ENCODE measurements at regions not wholly inside any gene's neighbourhood (a gene's known extent, or its start where the extent isn't known, plus 50 kb on each side); places are given as distances from the start of the nearest gene placed in this dataset.
"Not testable (repeated sequence)": the region's sequence is repeated elsewhere in the genome, so short reads cannot be mapped to it uniquely, and the experiment has no call there.

DNA sequence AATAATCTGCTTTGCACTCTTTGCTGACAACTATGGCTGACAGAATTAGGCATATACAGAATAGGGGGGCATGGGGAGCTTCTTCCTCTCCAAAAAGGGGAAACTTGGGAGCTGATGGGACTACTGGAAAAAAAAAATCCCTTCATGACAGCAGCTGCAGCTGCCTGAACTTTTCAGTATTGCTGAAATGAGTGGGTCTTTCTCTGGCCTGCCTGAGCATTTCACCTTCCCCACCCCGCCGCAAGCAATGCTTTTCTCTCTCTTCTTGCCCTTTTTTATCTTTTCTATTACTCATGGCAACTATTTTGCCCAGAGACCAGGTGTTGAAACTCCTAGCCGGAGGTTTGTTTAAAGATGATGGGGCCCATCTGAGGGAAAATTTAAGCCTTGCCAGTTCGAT lies 244.9 kb downstream of the SEMA3D start:
- TF ChIP-seq ELF4 (IDR thresholded peaks at IDR 0.05) (no peak), SP1 (IDR thresholded peaks at IDR 0.05) (no peak), ZNF384 (IDR thresholded peaks at IDR 0.05) (no peak), FOXK2 (IDR thresholded peaks at IDR 0.05) (no peak), TARDBP (IDR thresholded peaks at IDR 0.05) (no peak), SUZ12 (IDR thresholded peaks at IDR 0.05) (no peak), ARNT (IDR thresholded peaks at IDR 0.05) (no peak), BHLHE40 (IDR thresholded peaks at IDR 0.05; ENCODE audit: borderline replicate concordance) (no peak), L3MBTL2 (conservative IDR thresholded peaks at IDR 0.05) (no peak), LEF1 (IDR thresholded peaks at IDR 0.05; ENCODE audit: borderline replicate concordance) (no peak), FOXM1 (IDR thresholded peaks at IDR 0.05; ENCODE audit: borderline replicate concordance) (no peak)
- TF ChIP-seq, protein P1, sequence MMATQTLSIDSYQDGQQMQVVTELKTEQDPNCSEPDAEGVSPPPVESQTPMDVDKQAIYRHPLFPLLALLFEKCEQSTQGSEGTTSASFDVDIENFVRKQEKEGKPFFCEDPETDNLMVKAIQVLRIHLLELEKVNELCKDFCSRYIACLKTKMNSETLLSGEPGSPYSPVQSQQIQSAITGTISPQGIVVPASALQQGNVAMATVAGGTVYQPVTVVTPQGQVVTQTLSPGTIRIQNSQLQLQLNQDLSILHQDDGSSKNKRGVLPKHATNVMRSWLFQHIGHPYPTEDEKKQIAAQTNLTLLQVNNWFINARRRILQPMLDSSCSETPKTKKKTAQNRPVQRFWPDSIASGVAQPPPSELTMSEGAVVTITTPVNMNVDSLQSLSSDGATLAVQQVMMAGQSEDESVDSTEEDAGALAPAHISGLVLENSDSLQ (IDR thresholded peaks at IDR 0.05), result no peak
- no peak for DNase-seq (ENCODE audit: extremely low spot score)
- ChIA-PET POLR2A (no interaction called here), CTCF (no interaction called here)

DNA sequence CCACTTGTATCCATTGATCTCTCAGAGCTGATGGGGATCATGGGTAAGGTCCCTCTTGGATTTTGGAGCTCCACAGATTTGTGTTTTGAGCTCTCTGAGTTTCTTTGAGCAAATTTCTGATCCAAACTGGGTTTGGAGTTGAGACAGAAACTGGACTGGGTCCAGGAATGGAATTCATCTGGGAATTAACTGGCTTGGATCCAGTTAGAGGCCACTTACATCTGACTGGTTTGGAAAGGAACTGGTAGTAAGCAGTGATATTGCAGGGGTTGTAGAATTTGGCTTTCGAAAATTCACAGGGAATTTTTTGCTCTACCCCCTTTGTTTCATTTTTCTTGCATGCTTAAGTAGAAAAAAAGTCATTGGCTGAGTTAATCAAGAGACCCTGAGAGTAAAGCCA lies 245.6 kb downstream of the SEMA3D start:
- TF ChIP-seq TARDBP (IDR thresholded peaks at IDR 0.05), result no peak
- TF ChIP-seq FOXA1 (IDR thresholded peaks at IDR 0.05), result no peak
- no peak for TF ChIP-seq ARNT (IDR thresholded peaks at IDR 0.05)
- TF ChIP-seq SUZ12 (IDR thresholded peaks at IDR 0.05), result no peak
- no peak for TF ChIP-seq ELF4 (IDR thresholded peaks at IDR 0.05)
- no peak for TF ChIP-seq FOXK2 (IDR thresholded peaks at IDR 0.05)
- no peak for TF ChIP-seq SP1 (IDR thresholded peaks at IDR 0.05)
- TF ChIP-seq L3MBTL2 (conservative IDR thresholded peaks at IDR 0.05), result no peak
- TF ChIP-seq FOXM1 (IDR thresholded peaks at IDR 0.05; ENCODE audit: borderline replicate concordance), result no peak
- TF ChIP-seq, protein P1 (IDR thresholded peaks at IDR 0.05), result no peak
- TF ChIP-seq NFRKB (IDR thresholded peaks at IDR 0.05), result no peak
- TF ChIP-seq LEF1 (IDR thresholded peaks at IDR 0.05; ENCODE audit: borderline replicate concordance), result no peak
- no peak for TF ChIP-seq CTBP1 (IDR thresholded peaks at IDR 0.05; ENCODE audit: borderline replicate concordance)
- TF ChIP-seq BHLHE40 (IDR thresholded peaks at IDR 0.05; ENCODE audit: borderline replicate concordance), result no peak
- TF ChIP-seq ZNF384 (IDR thresholded peaks at IDR 0.05), result no peak
- TF ChIP-seq HDGF (IDR thresholded peaks at IDR 0.05; ENCODE audit: borderline replicate concordance), result no peak
- DNase-seq (ENCODE audit: extremely low spot score), result no peak
- CTCF ChIA-PET, result no interaction called here
- POLR2A ChIA-PET, result no interaction called here

- no peak for TF ChIP-seq FOXM1 (IDR thresholded peaks at IDR 0.05; ENCODE audit: borderline replicate concordance)
- TF ChIP-seq ZNF384 (IDR thresholded peaks at IDR 0.05), result no peak
- no peak for TF ChIP-seq HDGF (IDR thresholded peaks at IDR 0.05; ENCODE audit: borderline replicate concordance)
- DNase-seq (ENCODE audit: extremely low spot score), result no peak
- POLR2A ChIA-PET, result no interaction called here
- CTCF ChIA-PET, result no interaction called here
These were observed 247.0 kb downstream of the SEMA3D start for GRCh38 chr7:84939888-84940287.

DNA sequence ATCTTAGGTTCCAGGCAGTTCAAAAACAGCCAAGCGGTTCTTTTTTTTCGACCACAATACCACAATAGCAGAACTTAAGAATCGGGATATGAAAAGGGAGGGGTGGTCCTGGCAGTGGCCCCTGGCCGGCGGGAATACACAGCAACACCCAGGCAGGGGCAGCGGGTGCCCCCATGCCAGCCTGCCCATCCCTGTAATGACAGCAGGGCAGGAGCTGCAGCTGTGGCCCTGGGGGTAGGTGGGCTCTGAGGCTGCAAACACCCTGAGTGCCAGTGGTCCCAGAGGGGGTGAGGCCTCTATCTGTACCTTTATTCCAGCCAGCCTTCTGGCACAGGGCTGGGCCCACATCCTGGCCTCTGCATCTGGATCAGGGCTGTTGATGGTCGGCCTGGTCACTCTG lies 247.4 kb downstream of the SEMA3D start:
- TF ChIP-seq SP1 (IDR thresholded peaks at IDR 0.05), result no peak
- no peak for DNase-seq (ENCODE audit: extremely low spot score)
- ChIA-PET CTCF (no interaction called here), POLR2A (no interaction called here)

DNA sequence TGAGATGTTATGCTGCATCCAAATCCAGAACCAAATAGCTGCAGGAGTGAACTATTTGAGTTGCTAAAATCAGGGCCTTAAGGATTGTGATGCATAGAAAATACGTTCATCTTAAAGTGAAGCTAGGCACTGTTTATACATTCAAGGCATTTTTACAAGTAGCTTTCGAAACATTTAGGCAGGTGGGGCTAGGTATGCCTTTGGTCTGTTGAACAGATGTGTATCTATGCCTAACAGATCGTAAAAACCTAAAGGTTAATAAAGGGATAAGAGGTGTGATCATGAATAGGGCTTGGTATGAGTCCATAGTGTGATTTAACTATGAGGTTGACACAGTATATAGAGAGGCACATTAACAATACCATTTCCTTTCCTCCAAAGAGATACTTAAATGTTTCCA lies 262.5 kb downstream of the SEMA3D start:
- TF ChIP-seq LEF1 (IDR thresholded peaks at IDR 0.05; ENCODE audit: borderline replicate concordance) (no peak), L3MBTL2 (conservative IDR thresholded peaks at IDR 0.05) (no peak), HDGF (IDR thresholded peaks at IDR 0.05; ENCODE audit: borderline replicate concordance) (no peak), FOXK2 (IDR thresholded peaks at IDR 0.05) (no peak), ZNF384 (IDR thresholded peaks at IDR 0.05) (no peak), TARDBP (IDR thresholded peaks at IDR 0.05) (no peak), FOXA1 (IDR thresholded peaks at IDR 0.05) (no peak), BHLHE40 (IDR thresholded peaks at IDR 0.05; ENCODE audit: borderline replicate concordance) (no peak), SUZ12 (IDR thresholded peaks at IDR 0.05) (no peak), CTBP1 (IDR thresholded peaks at IDR 0.05; ENCODE audit: borderline replicate concordance) (no peak), SP1 (IDR thresholded peaks at IDR 0.05) (no peak)
- TF ChIP-seq, protein P1 (IDR thresholded peaks at IDR 0.05), result no peak
- CTCF ChIA-PET, result no interaction called here
- DNase-seq (ENCODE audit: extremely low spot score), result no peak
- POLR2A ChIA-PET, result no interaction called here

- TF ChIP-seq CTBP1 (IDR thresholded peaks at IDR 0.05; ENCODE audit: borderline replicate concordance), result no peak
- CTCF ChIA-PET, result no interaction called here
- DNase-seq (ENCODE audit: extremely low spot score), result no peak
- POLR2A ChIA-PET, result no interaction called here
These were observed 263.5 kb downstream of the SEMA3D start for GRCh38 chr7:84923348-84923747.

DNA sequence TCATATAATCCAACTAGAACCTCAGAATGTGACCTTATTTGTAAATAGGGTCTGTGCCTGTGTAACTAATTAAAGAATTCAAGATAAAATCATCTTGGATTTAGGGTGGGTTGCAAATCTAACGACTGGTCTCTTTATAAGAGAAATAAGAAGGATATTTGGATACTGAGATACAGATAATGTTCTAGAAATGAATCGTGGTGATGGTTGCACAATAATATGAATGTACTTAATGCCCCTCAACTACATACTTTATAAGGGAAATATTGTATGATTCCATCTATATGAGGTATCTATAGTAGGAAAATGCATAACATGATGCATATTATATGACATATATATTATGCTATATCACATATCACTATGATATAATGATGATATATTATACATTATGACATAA lies 265.7 kb downstream of the SEMA3D start:
- ChIA-PET POLR2A (no interaction called here), CTCF (no interaction called here)
- no peak for DNase-seq (ENCODE audit: extremely low spot score)
- TF ChIP-seq BHLHE40 (IDR thresholded peaks at IDR 0.05; ENCODE audit: borderline replicate concordance), result no peak
- no peak for TF ChIP-seq HDGF (IDR thresholded peaks at IDR 0.05; ENCODE audit: borderline replicate concordance)
- no peak for TF ChIP-seq LEF1 (IDR thresholded peaks at IDR 0.05; ENCODE audit: borderline replicate concordance)
- TF ChIP-seq L3MBTL2 (conservative IDR thresholded peaks at IDR 0.05), result no peak
- no peak for TF ChIP-seq FOXK2 (IDR thresholded peaks at IDR 0.05)
- TF ChIP-seq NFRKB (IDR thresholded peaks at IDR 0.05), result no peak
- TF ChIP-seq ZNF384 (IDR thresholded peaks at IDR 0.05), result no peak
- no peak for TF ChIP-seq ARNT (IDR thresholded peaks at IDR 0.05)
- no peak for TF ChIP-seq FOXA1 (IDR thresholded peaks at IDR 0.05)
- TF ChIP-seq FOXM1 (IDR thresholded peaks at IDR 0.05; ENCODE audit: borderline replicate concordance), result no peak
- TF ChIP-seq, protein P1 (IDR thresholded peaks at IDR 0.05), result no peak
- TF ChIP-seq TARDBP (IDR thresholded peaks at IDR 0.05), result no peak
- TF ChIP-seq SP1 (IDR thresholded peaks at IDR 0.05), result no peak
- no peak for TF ChIP-seq SUZ12 (IDR thresholded peaks at IDR 0.05)

DNA sequence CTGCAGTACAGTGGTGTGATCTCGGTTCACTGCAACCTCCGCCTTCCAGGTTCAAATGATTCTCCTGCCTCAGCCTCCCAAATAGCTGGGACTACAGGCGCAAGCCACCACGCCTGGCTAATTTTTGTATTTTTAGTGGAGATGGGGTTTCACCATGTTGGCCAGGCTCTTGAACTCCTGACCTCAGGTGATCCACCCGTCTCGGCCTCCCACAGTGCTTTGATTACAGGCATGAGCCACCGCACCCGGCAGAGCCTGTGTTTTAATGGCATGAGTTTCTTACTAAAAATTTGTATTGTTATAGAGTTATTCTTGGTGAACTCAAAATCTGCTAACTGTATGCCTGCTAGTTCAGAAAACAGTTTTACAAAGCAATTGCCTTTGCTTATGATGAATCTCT lies 269.9 kb downstream of the SEMA3D start:
- DNase-seq (ENCODE audit: extremely low spot score); POLR2A ChIA-PET; CTCF ChIA-PET: not testable (repeated sequence)

Data from HEK293T (cell line).